ENCODE measurements at regions not wholly inside any gene's neighbourhood (a gene's known extent, or its start where the extent isn't known, plus 50 kb on each side); places are given as distances from the start of the nearest gene placed in this dataset.
"Not testable (repeated sequence)": the region's sequence is repeated elsewhere in the genome, so short reads cannot be mapped to it uniquely, and the experiment has no call there.

GRCh38 chr7:52741670-52742290, 293.7 kb upstream of the POM121L12 start:
- no peak overlapping the region for H3K27ac ChIP-seq (ENCODE audit: poor library complexity, severe bottlenecking)
- no peaks in the 10 kb centered on the region for H3K27me3 ChIP-seq (ENCODE audit: insufficient read depth, poor library complexity, severe bottlenecking)
- H3K36me3 ChIP-seq (ENCODE audit: low read depth): no peaks in the 10 kb centered on the region
- no peak overlapping the region for H3K4me3 ChIP-seq (ENCODE audit: severe bottlenecking)
- no peak for ATAC-seq (ENCODE audit: low read depth)
- no peak for TF ChIP-seq CTCF (IDR thresholded peaks at IDR 0.05; ENCODE audit: poor library complexity, severe bottlenecking)
- no peaks in the 10 kb centered on the region for H3K4me1 ChIP-seq (ENCODE audit: insufficient read depth, poor library complexity, severe bottlenecking)
- DNase-seq (ENCODE audit: low spot score): no peak
- H3K9me3 ChIP-seq (ENCODE audit: severe bottlenecking): no peaks in the 10 kb centered on the region

- no peak for ATAC-seq (ENCODE audit: low read depth)
- Histone ChIP-seq H3K9me3 (ENCODE audit: severe bottlenecking) (no peaks in the 10 kb centered on the region), H3K27me3 (ENCODE audit: insufficient read depth, poor library complexity, severe bottlenecking) (no peaks in the 10 kb centered on the region), H3K4me3 (ENCODE audit: severe bottlenecking) (no peak overlapping the region), H3K4me1 (ENCODE audit: insufficient read depth, poor library complexity, severe bottlenecking) (no peaks in the 10 kb centered on the region), H3K27ac (ENCODE audit: poor library complexity, severe bottlenecking) (no peak overlapping the region), H3K36me3 (ENCODE audit: low read depth) (no peaks in the 10 kb centered on the region)
- TF ChIP-seq CTCF (IDR thresholded peaks at IDR 0.05; ENCODE audit: poor library complexity, severe bottlenecking): no peak
- DNase-seq (ENCODE audit: low spot score): no peak
These were observed 299.8 kb upstream of the POM121L12 start for GRCh38 chr7:52735656-52736055.

- H3K27me3 ChIP-seq (ENCODE audit: insufficient read depth, poor library complexity, severe bottlenecking); H3K36me3 ChIP-seq (ENCODE audit: low read depth); H3K27ac ChIP-seq (ENCODE audit: poor library complexity, severe bottlenecking); DNase-seq (ENCODE audit: low spot score); H3K9me3 ChIP-seq (ENCODE audit: severe bottlenecking); H3K4me3 ChIP-seq (ENCODE audit: severe bottlenecking); H3K4me1 ChIP-seq (ENCODE audit: insufficient read depth, poor library complexity, severe bottlenecking); ATAC-seq (ENCODE audit: low read depth): not testable (repeated sequence)
These were observed 306.8 kb upstream of the POM121L12 start for GRCh38 chr7:52728683-52729082.

GRCh38 chr7:52727632-52728031, 307.8 kb upstream of the POM121L12 start:
- DNase-seq (ENCODE audit: low spot score) (no peak), ATAC-seq (ENCODE audit: low read depth) (no peak)
- Histone ChIP-seq H3K4me1 (ENCODE audit: insufficient read depth, poor library complexity, severe bottlenecking) (no peaks in the 10 kb centered on the region), H3K4me3 (ENCODE audit: severe bottlenecking) (no peak overlapping the region), H3K9me3 (ENCODE audit: severe bottlenecking) (no peaks in the 10 kb centered on the region), H3K27me3 (ENCODE audit: insufficient read depth, poor library complexity, severe bottlenecking) (no peaks in the 10 kb centered on the region), H3K36me3 (ENCODE audit: low read depth) (no peaks in the 10 kb centered on the region), H3K27ac (ENCODE audit: poor library complexity, severe bottlenecking) (no peak overlapping the region)
- TF ChIP-seq CTCF (IDR thresholded peaks at IDR 0.05; ENCODE audit: poor library complexity, severe bottlenecking): no peak

GRCh38 chr7:52726986-52727385, 308.4 kb upstream of the POM121L12 start:
- DNase-seq (ENCODE audit: low spot score) (no peak), ATAC-seq (ENCODE audit: low read depth) (no peak)
- TF ChIP-seq CTCF (IDR thresholded peaks at IDR 0.05; ENCODE audit: poor library complexity, severe bottlenecking): no peak

More at GRCh38 chr7:52726986-52727385, 308.4 kb upstream of the POM121L12 start:
- H3K36me3 ChIP-seq (ENCODE audit: low read depth): no peaks in the 10 kb centered on the region
- H3K9me3 ChIP-seq (ENCODE audit: severe bottlenecking): no peaks in the 10 kb centered on the region
- H3K4me1 ChIP-seq (ENCODE audit: insufficient read depth, poor library complexity, severe bottlenecking): no peaks in the 10 kb centered on the region
- H3K27me3 ChIP-seq (ENCODE audit: insufficient read depth, poor library complexity, severe bottlenecking): no peaks in the 10 kb centered on the region
- H3K4me3 ChIP-seq (ENCODE audit: severe bottlenecking): no peak overlapping the region
- no peak overlapping the region for H3K27ac ChIP-seq (ENCODE audit: poor library complexity, severe bottlenecking)

All from RWPE2 (cell line).